WTC11 (cell line): ENCODE measurements at regions not wholly inside any gene's neighbourhood (a gene's known extent, or its start where the extent isn't known, plus 50 kb on each side); places are given as distances from the start of the nearest gene placed in this dataset.

ENCODE experiments used
- ATAC-seq: fragments of 200-7000 bp; cut with Tn5 transposase; 2 replicates; pipeline ENCODE4 v1.10.0; 2021; ENCODE audit warnings: mild to moderate bottlenecking, moderate library complexity
- CTCF ChIA-PET: fragments of 300-600 bp; sonication (Branson Sonifier 250); formaldehyde crosslinking; loops from one replicate; lab custom pipeline; 2021; ENCODE audit warnings: antibody characterized with exemption; lab: Charles Lee
- POLR2A ChIA-PET: fragments of 350-600 bp; sonication (Branson Sonifier 250); formaldehyde crosslinking; loops from one replicate; lab custom pipeline; 2021; ENCODE audit warnings: antibody characterized with exemption; lab: Charles Lee
- DNase-seq: peaks from one replicate; pipeline ENCODE4 v3.0.0; 2021; ENCODE audit warnings: low spot score
- H3K27ac Mint-ChIP-seq: 2 replicates; pipeline ENCODE4 v1.8.0; 2021; ENCODE audit warnings: mixed read lengths
- H3K27me3 Mint-ChIP-seq: 2 replicates; pipeline ENCODE4 v1.8.0; 2021; ENCODE audit warnings: low read depth, mild to moderate bottlenecking, moderate library complexity, mixed read lengths
- H3K36me3 Mint-ChIP-seq: 2 replicates; pipeline ENCODE4 v1.8.0; 2021; ENCODE audit warnings: mixed read lengths
- H3K4me1 Mint-ChIP-seq: 2 replicates; pipeline ENCODE4 v1.8.0; 2022; ENCODE audit warnings: mixed read lengths
- H3K4me3 Mint-ChIP-seq: 2 replicates; pipeline ENCODE4 v1.8.0; 2021; ENCODE audit warnings: mild to moderate bottlenecking, moderate library complexity, mixed read lengths
- H3K9me3 Mint-ChIP-seq: 2 replicates; pipeline ENCODE4 v1.8.0; 2021; ENCODE audit warnings: mixed read lengths
- ETV6 ChIP-seq: sonication (generic); formaldehyde crosslinking; IDR thresholded peaks from 2 replicates; pipeline ENCODE4 v1.8.1; 2022; ENCODE audit warnings: mild to moderate bottlenecking, missing genetic modification reagents
- FOXK1 ChIP-seq: sonication (generic); formaldehyde crosslinking; IDR thresholded peaks from 2 replicates; pipeline ENCODE4 v1.8.0; 2022; ENCODE audit warnings: mild to moderate bottlenecking, moderate library complexity, missing genetic modification reagents
- FOXP1 ChIP-seq: sonication (generic); formaldehyde crosslinking; IDR thresholded peaks from 2 replicates; pipeline ENCODE4 v1.8.0; 2022; ENCODE audit warnings: missing genetic modification reagents, mild to moderate bottlenecking, moderate library complexity, borderline replicate concordance
- GABPB1 ChIP-seq: sonication (generic); formaldehyde crosslinking; IDR thresholded peaks from 2 replicates; pipeline ENCODE4 v1.8.1; 2023; ENCODE audit warnings: mild to moderate bottlenecking, missing genetic modification reagents
- GRHL2 ChIP-seq: fragments of 250-450 bp; sonication (Bioruptor Pico); IDR thresholded peaks from 2 replicates; pipeline ENCODE4 v1.8.0; 2022; ENCODE audit warnings: mild to moderate bottlenecking, moderate library complexity; ENCODE audit not compliant: insufficient replicate concordance, severe bottlenecking
- GTF2I ChIP-seq: fragments of 250-450 bp; sonication (Bioruptor Pico); conservative IDR thresholded peaks from 2 replicates; pipeline ENCODE4 v1.4.0; 2021; ENCODE audit warnings: mild to moderate bottlenecking
- IRF2 ChIP-seq: sonication (generic); formaldehyde crosslinking; IDR thresholded peaks from 2 replicates; pipeline ENCODE4 v1.8.0; 2022; ENCODE audit warnings: low read depth, missing genetic modification reagents, borderline replicate concordance
- NFATC4 ChIP-seq: fragments of 250-450 bp; sonication (Bioruptor Pico); IDR thresholded peaks from 2 replicates; pipeline ENCODE4 v1.9.0; 2021; ENCODE audit warnings: mild to moderate bottlenecking
- NR3C1 ChIP-seq: sonication (generic); formaldehyde crosslinking; conservative IDR thresholded peaks from 2 replicates; pipeline ENCODE4 v1.8.1; 2023; ENCODE audit warnings: low read depth, mild to moderate bottlenecking, missing genetic modification reagents
- RELA ChIP-seq: sonication (generic); formaldehyde crosslinking; IDR thresholded peaks from 2 replicates; pipeline ENCODE4 v1.8.1; 2022; ENCODE audit warnings: missing genetic modification reagents, mild to moderate bottlenecking, borderline replicate concordance
- SMAD3 ChIP-seq: sonication (generic); formaldehyde crosslinking; IDR thresholded peaks from 2 replicates; pipeline ENCODE4 v1.8.0; 2022; ENCODE audit warnings: missing genetic modification reagents, mild to moderate bottlenecking, borderline replicate concordance
- SMAD4 ChIP-seq: sonication (generic); formaldehyde crosslinking; IDR thresholded peaks from 2 replicates; pipeline ENCODE4 v1.8.0; 2022; ENCODE audit warnings: mild to moderate bottlenecking, missing genetic modification reagents
- ZBTB21 ChIP-seq: sonication (generic); formaldehyde crosslinking; IDR thresholded peaks from 2 replicates; pipeline ENCODE4 v1.8.1; 2023; ENCODE audit warnings: mild to moderate bottlenecking, missing genetic modification reagents, borderline replicate concordance
- ZNF138 ChIP-seq: sonication (generic); formaldehyde crosslinking; conservative IDR thresholded peaks from 2 replicates; pipeline ENCODE4 v1.8.1; 2022; ENCODE audit warnings: mild to moderate bottlenecking, moderate library complexity, missing genetic modification reagents
- ZNF232 ChIP-seq: sonication (generic); formaldehyde crosslinking; IDR thresholded peaks from 2 replicates; pipeline ENCODE4 v1.8.0; 2022; ENCODE audit warnings: mild to moderate bottlenecking, missing genetic modification reagents
- ZNF263 ChIP-seq: sonication (generic); formaldehyde crosslinking; IDR thresholded peaks from 2 replicates; pipeline ENCODE4 v1.8.1; 2022; ENCODE audit warnings: low read depth, mild to moderate bottlenecking, moderate library complexity, missing genetic modification reagents
- ZNF396 ChIP-seq: fragments of 250-450 bp; sonication (Bioruptor Pico); IDR thresholded peaks from 2 replicates; pipeline ENCODE4 v1.8.0; 2021; ENCODE audit warnings: mild to moderate bottlenecking, moderate library complexity, borderline replicate concordance
- TF ChIP-seq, protein P1 (sequence below): sonication (generic); formaldehyde crosslinking; IDR thresholded peaks from 2 replicates; pipeline ENCODE4 v1.8.1; 2022; ENCODE audit warnings: missing genetic modification reagents, borderline replicate concordance
- TF ChIP-seq, protein P2 (sequence below): sonication (generic); formaldehyde crosslinking; IDR thresholded peaks from 2 replicates; pipeline ENCODE4 v1.8.1; 2022; ENCODE audit warnings: mild to moderate bottlenecking, missing genetic modification reagents, moderate library complexity, borderline replicate concordance
- TF ChIP-seq, protein P3 (sequence below): sonication (generic); formaldehyde crosslinking; IDR thresholded peaks from 2 replicates; pipeline ENCODE4 v1.8.0; 2023; ENCODE audit warnings: missing genetic modification reagents, mild to moderate bottlenecking, borderline replicate concordance
- TF ChIP-seq, protein P4 (sequence below): sonication (generic); formaldehyde crosslinking; IDR thresholded peaks from 2 replicates; pipeline ENCODE4 v1.8.1; 2023; ENCODE audit warnings: mild to moderate bottlenecking, missing genetic modification reagents, moderate library complexity
- TF ChIP-seq, protein P5 (sequence below): sonication (generic); formaldehyde crosslinking; IDR thresholded peaks from 2 replicates; pipeline ENCODE4 v1.8.1; 2023; ENCODE audit warnings: mild to moderate bottlenecking, missing genetic modification reagents

DNA sequence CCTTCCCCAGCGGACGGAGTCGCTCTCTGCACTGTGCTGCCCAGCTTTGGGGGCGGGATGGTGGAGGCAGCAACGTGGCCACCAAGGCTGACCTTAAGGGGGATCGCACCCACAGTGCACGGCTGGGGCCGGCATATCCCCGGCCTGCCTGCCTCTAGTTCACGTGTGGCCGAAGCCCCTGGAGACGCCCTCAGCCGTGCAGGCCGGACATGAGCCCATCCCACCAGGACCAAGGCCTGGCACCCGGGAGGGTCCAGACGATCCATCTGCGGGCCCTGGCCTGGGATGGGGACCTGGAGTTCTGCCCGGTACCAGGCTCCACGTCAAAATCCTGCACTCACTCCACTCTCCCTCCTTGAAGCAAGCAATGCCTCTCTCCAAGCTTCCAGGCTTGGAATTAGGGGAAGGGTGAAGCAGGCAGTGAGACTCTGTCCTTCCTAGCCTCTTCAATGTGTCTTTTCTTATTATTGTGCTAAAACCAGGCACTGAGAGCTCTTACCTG lies 520.8 kb downstream of the REEP3 start:
- H3K4me1 Mint-ChIP-seq: peaks cover 3% of the 10 kb centered on the region; the same call in 1 of the 2 replicates
- no peak overlapping the region for H3K27ac Mint-ChIP-seq
- DNase-seq: no peak
- ChIA-PET POLR2A (no interaction called here), CTCF (interaction anchor here (0.6 to 1.9 kb wide), 27 partner anchors 8 to 824 kb away, joined by 3 to 26 read pairs (median 4); no protein-coding TSS in a partner anchor)
- H3K4me3 Mint-ChIP-seq: no peak overlapping the region
- TF ChIP-seq GTF2I (CRISPR knock-in tag) (no peak), FOXK1 (CRISPR knock-in tag) (no peak), ETV6 (CRISPR knock-in tag) (no peak), IRF2 (no peak), SMAD3 (no peak), FOXP1 (CRISPR knock-in tag) (no peak), SMAD4 (no peak), NR3C1 (CRISPR knock-in tag) (no peak), ZNF396 (no peak), RELA (CRISPR knock-in tag) (no peak), GABPB1 (CRISPR knock-in tag) (no peak), ZNF232 (CRISPR knock-in tag) (no peak), GRHL2 (CRISPR knock-in tag) (no peak), ZNF263 (no peak)
- TF ChIP-seq, protein P1, sequence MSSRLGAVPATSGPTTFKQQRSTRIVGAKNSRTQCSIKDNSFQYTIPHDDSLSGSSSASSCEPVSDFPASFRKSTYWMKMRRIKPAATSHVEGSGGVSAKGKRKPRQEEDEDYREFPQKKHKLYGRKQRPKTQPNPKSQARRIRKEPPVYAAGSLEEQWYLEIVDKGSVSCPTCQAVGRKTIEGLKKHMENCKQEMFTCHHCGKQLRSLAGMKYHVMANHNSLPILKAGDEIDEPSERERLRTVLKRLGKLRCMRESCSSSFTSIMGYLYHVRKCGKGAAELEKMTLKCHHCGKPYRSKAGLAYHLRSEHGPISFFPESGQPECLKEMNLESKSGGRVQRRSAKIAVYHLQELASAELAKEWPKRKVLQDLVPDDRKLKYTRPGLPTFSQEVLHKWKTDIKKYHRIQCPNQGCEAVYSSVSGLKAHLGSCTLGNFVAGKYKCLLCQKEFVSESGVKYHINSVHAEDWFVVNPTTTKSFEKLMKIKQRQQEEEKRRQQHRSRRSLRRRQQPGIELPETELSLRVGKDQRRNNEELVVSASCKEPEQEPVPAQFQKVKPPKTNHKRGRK (CRISPR knock-in tag): no peak
- TF ChIP-seq, protein P2, sequence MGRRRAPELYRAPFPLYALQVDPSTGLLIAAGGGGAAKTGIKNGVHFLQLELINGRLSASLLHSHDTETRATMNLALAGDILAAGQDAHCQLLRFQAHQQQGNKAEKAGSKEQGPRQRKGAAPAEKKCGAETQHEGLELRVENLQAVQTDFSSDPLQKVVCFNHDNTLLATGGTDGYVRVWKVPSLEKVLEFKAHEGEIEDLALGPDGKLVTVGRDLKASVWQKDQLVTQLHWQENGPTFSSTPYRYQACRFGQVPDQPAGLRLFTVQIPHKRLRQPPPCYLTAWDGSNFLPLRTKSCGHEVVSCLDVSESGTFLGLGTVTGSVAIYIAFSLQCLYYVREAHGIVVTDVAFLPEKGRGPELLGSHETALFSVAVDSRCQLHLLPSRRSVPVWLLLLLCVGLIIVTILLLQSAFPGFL (CRISPR knock-in tag): no peak
- TF ChIP-seq, protein P3, sequence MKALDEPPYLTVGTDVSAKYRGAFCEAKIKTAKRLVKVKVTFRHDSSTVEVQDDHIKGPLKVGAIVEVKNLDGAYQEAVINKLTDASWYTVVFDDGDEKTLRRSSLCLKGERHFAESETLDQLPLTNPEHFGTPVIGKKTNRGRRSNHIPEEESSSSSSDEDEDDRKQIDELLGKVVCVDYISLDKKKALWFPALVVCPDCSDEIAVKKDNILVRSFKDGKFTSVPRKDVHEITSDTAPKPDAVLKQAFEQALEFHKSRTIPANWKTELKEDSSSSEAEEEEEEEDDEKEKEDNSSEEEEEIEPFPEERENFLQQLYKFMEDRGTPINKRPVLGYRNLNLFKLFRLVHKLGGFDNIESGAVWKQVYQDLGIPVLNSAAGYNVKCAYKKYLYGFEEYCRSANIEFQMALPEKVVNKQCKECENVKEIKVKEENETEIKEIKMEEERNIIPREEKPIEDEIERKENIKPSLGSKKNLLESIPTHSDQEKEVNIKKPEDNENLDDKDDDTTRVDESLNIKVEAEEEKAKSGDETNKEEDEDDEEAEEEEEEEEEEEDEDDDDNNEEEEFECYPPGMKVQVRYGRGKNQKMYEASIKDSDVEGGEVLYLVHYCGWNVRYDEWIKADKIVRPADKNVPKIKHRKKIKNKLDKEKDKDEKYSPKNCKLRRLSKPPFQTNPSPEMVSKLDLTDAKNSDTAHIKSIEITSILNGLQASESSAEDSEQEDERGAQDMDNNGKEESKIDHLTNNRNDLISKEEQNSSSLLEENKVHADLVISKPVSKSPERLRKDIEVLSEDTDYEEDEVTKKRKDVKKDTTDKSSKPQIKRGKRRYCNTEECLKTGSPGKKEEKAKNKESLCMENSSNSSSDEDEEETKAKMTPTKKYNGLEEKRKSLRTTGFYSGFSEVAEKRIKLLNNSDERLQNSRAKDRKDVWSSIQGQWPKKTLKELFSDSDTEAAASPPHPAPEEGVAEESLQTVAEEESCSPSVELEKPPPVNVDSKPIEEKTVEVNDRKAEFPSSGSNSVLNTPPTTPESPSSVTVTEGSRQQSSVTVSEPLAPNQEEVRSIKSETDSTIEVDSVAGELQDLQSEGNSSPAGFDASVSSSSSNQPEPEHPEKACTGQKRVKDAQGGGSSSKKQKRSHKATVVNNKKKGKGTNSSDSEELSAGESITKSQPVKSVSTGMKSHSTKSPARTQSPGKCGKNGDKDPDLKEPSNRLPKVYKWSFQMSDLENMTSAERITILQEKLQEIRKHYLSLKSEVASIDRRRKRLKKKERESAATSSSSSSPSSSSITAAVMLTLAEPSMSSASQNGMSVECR (CRISPR knock-in tag): no peak
- TF ChIP-seq, protein P4, sequence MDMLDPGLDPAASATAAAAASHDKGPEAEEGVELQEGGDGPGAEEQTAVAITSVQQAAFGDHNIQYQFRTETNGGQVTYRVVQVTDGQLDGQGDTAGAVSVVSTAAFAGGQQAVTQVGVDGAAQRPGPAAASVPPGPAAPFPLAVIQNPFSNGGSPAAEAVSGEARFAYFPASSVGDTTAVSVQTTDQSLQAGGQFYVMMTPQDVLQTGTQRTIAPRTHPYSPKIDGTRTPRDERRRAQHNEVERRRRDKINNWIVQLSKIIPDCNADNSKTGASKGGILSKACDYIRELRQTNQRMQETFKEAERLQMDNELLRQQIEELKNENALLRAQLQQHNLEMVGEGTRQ (CRISPR knock-in tag): no peak
- ATAC-seq: no peak
- H3K9me3 Mint-ChIP-seq: no peaks in the 10 kb centered on the region
- H3K36me3 Mint-ChIP-seq: no peaks in the 10 kb centered on the region
- H3K27me3 Mint-ChIP-seq: no peaks in the 10 kb centered on the region

DNA sequence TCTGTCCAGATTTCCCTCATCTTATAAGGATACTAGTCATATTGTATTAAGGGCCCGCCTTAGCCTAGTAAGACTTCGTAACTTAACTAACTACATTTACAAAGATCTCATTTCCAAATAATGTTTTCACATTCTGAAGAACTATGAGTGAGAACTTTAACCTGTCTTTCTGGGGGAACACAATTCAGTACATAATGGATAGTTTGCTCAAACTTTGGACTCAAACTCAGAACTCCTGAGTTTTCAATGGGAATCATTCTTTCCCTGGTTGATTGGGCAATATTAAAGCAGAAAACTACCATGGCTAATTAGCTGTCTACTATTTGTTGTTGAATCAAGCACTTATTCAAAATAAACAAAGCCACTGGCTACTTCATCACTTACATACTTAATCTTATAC lies 522.9 kb downstream of the REEP3 start:
- CTCF ChIA-PET: interaction anchor here (0.8 kb wide), 1 partner anchor 67 kb away, joined by 3 read pairs; no protein-coding TSS in a partner anchor
- TF ChIP-seq SMAD4 (no peak), NFATC4 (no peak), ZNF138 (no peak), GRHL2 (CRISPR knock-in tag) (no peak), ZBTB21 (CRISPR knock-in tag) (no peak)
- TF ChIP-seq, protein P2 (CRISPR knock-in tag): no peak
- TF ChIP-seq, protein P5, sequence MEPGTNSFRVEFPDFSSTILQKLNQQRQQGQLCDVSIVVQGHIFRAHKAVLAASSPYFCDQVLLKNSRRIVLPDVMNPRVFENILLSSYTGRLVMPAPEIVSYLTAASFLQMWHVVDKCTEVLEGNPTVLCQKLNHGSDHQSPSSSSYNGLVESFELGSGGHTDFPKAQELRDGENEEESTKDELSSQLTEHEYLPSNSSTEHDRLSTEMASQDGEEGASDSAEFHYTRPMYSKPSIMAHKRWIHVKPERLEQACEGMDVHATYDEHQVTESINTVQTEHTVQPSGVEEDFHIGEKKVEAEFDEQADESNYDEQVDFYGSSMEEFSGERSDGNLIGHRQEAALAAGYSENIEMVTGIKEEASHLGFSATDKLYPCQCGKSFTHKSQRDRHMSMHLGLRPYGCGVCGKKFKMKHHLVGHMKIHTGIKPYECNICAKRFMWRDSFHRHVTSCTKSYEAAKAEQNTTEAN: no peak
- TF ChIP-seq, protein P1 (CRISPR knock-in tag): no peak

More for the DNA sequence above, 522.9 kb downstream of the REEP3 start:
- Mint-ChIP-seq H3K36me3 (no peaks in the 10 kb centered on the region), H3K27me3 (no peaks in the 10 kb centered on the region), H3K4me1 (peaks cover 3% of the 10 kb centered on the region; the same call in 1 of the 2 replicates), H3K4me3 (no peak overlapping the region), H3K9me3 (no peaks in the 10 kb centered on the region), H3K27ac (no peak overlapping the region)
- DNase-seq (no peak), ATAC-seq (no peak)
- POLR2A ChIA-PET: no interaction called here
